GM18507 (cell line): ENCODE measurements at regions not wholly inside any gene's neighbourhood (a gene's known extent, or its start where the extent isn't known, plus 50 kb on each side); places are given as distances from the start of the nearest gene placed in this dataset.

Source experiments
- DNase-seq: peaks from one replicate; pipeline ENCODE4 v3.0.0; 2011; ENCODE audit warnings: low read depth; ENCODE audit not compliant: insufficient read length; ENCODE audit errors: extremely low spot score
- FAIRE-seq: peaks from 2 replicates; lab custom pipeline; 2011; peaks lifted over from hg19 to GRCh38; lab: Jason Lieb, UNC

DNA sequence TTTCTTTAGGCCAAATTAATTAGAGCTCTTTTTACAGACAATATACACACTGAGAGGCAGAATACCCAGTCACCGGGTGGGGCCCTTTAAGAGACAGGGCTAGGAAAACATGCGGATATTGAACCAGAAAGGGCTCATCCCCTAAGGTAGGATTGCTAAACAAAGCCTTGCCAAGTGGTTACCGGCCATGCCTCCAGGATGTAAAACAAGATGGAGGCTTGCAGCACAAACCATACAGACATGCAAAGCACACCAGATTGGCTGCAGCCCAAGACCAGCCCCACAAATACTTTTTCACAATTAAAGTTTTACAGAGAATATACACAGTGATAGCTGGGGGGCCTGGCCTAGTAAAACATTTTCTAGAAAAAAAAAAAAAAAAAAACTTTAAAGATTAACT is 210.0 kb downstream of the KLHL4 start:
- DNase-seq (no peak), FAIRE-seq (no peak)

GRCh38 chrX:87728024-87728423 is 210.4 kb downstream of the KLHL4 start:
- FAIRE-seq = no peak
- no peak for DNase-seq

DNA sequence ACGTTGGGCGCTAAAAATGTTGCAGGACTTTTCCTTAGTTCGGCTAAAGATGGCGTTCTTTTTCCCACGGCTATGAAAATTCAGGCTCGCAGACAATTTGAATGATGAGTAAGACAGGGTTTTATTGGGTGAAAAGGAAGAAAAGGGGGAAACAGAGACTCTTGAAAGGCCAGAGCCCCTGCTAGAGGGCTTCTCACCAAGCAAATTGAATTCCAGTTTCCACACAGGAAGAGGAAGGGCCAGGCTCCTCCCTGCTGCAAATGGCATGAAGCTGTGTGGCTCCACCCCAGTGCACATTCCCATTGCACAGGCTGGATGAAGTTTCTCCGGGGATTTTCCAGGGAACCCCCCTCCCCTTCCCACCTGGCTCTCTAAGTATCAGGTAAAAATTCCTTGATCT is 210.9 kb downstream of the KLHL4 start:
- no peak for DNase-seq
- FAIRE-seq = no peak

- DNase-seq (no peak), FAIRE-seq (no peak)
Observed at GRCh38 chrX:87732133-87732532, 214.5 kb downstream of the KLHL4 start.

- no peak for FAIRE-seq
- no peak for DNase-seq
Observed at GRCh38 chrX:87736576-87736975, 219.0 kb downstream of the KLHL4 start.

DNA sequence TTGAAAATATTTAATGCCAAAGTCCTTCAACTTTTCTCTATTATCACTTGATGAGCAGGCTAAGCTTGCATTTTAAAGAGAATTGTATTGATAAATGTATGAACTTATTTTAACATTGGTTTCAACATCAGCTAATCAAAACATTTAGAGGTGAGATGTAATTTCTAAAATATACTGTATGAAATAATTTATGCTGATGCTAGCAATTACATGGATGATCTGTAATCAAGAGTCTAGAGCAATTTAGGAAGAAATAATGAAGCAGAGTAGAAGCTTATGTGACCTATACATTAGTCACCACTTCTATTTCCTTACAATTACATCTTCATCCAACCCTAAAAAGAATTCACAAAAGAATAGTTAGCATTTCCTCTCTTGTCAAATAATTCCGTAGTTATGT is 226.8 kb downstream of the KLHL4 start:
- no peak for FAIRE-seq
- DNase-seq = no peak

- no peak for DNase-seq
- no peak for FAIRE-seq
Observed at GRCh38 chrX:87755493-87755892, 237.9 kb downstream of the KLHL4 start.

DNA sequence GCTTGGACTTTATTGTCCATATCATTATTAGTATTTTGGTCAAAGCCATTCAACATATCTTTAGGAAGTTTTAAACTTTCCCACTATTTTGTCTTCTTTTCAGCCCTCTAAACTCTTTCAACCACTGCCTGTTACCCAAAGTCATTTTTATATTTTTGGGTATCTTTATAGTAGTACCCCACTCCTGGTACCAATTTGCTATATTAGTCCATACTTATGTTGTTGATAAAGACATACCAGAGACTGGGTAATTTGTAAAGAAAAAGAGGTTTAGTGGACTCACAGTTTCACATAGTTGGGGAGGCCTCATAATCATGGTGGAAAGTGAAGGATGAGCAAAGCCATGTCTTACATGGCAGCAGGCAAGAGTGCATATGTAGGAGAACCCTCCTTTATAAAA is 271.4 kb downstream of the KLHL4 start:
- DNase-seq = no peak
- no peak for FAIRE-seq

DNA sequence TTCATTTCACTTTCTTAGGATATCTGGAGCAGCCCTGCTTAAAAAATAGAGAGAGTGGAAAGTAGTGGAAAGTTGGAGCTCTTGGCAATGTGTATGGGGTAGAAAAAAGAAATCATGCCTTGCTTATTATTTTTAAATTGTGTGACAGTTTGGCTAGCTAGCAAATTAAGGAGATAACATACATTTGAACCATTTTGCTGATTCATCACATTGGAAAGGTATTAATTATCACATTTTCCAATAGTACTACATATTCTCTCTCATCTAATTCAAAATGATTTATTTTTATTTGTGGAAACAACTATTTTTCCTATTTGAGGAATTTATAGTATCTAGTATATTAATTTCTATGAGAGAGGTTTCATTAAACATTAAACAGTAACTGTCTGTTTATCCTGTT is 280.4 kb downstream of the KLHL4 start:
- no peak for FAIRE-seq

GRCh38 chrX:87805829-87806490 is 288.4 kb downstream of the KLHL4 start:
- FAIRE-seq = no peak
- DNase-seq = no peak

More for the DNA sequence above, 280.4 kb downstream of the KLHL4 start:
- no peak for DNase-seq

- DNase-seq (no peak), FAIRE-seq (no peak)
Observed at GRCh38 chrX:87808576-87809243, 291.1 kb downstream of the KLHL4 start.

DNA sequence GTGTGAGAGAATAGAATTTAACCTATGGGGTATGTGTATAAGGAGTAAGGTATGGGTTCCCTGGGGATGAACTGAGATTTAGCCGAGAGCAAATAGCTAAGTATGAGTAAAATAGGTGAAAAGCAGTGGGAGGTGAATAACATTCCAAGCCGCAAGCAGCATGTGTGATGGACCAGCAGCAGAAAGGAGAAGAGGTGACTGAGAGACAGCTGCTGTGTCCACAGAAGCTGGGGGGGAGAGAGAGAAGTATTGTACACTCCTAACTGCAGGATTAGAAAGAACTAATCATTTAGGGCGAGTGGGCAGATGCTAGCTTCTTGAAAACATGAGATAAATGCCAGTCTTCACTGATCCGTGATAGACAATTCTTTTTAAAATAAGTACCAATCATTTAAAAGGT is 296.0 kb downstream of the KLHL4 start:
- DNase-seq (no peak), FAIRE-seq (no peak)

DNA sequence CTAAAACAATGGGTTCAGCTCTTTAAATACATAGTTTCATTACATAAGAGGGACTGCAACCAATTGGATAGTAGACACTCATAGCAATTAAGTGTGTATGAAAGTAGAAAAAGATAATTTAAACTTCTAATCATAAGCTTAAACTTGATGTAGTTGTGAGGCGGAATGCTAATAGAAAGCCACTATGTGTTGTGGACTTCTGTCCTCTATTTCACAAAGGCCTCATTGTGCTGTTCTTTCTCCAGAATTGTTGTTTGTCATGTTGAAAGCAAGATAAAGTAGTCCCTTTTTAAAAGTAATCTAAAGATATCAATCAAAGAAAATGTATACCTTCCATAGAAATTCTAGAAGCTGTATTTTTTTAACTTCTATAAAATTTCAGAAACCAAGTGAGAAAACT is 329.4 kb downstream of the KLHL4 start:
- DNase-seq (no peak), FAIRE-seq (no peak)

- FAIRE-seq = no peak
- DNase-seq = no peak
Observed at GRCh38 chrX:87873347-87873941, 355.8 kb downstream of the KLHL4 start.

- no peak for FAIRE-seq
- DNase-seq = no peak
Observed at GRCh38 chrX:87874043-87874442, 356.4 kb downstream of the KLHL4 start.

DNA sequence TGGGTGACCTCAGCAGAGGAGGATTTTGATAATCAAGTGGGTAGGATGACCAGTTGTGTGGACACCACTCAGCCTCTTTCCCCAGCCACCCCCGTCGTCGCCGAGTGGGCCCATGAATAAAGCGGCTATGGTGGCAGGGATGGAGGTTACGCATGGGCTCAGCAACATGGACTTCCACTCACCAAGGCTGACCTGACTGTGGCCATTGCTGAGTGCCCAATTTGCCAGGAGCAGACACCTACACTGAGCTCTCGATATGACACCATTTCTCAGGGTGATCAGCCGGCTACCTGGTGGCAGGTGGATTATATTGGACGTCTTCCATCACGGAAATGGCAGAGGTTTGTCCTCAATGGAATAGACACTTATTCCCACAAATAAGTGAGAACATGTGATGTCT is 361.3 kb downstream of the KLHL4 start:
- no peak for DNase-seq
- no peak for FAIRE-seq

- no peak for FAIRE-seq
- DNase-seq = no peak
Observed at GRCh38 chrX:87890437-87890836, 372.8 kb downstream of the KLHL4 start.

DNA sequence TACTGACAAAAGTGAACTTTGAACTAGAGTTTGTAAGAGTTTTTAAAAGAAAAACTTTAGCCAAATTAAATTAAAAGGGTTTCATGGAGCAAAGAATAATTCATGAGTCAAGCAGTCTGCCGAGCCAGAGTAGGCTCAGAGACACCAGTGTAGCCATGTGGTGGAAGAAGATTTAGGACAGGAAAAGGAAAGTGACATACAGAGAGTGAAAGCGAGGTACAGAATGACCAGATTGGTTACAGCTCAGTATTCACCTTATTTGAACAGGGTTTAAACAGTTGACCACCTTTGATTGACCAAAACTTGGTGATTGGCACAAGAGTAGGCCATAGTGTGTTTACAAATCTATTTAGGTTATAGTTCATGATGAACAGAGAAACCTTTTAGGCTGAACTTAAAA is 377.8 kb downstream of the KLHL4 start:
- FAIRE-seq = no peak

DNA sequence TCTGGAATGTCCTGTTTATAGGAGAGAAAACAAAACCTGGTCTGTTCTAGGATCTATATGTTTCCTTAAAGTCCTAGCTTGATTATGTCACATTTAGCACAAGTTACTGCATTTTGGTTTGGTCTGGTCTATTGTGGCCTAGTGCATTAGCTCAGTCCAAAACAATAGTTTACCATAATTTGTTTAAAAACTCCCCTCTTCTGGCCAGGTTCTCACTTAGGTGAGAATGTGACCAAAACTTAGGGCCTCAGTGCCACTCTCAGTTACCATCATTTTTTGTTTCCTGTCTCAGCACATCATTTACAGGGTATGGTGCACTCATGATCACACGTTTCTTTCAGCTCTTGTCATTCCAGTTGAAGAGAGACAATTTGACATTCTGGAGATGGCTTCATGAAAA is 378.5 kb downstream of the KLHL4 start:
- DNase-seq (no peak), FAIRE-seq (no peak)

More for the DNA sequence above, 377.8 kb downstream of the KLHL4 start:
- DNase-seq = no peak

DNA sequence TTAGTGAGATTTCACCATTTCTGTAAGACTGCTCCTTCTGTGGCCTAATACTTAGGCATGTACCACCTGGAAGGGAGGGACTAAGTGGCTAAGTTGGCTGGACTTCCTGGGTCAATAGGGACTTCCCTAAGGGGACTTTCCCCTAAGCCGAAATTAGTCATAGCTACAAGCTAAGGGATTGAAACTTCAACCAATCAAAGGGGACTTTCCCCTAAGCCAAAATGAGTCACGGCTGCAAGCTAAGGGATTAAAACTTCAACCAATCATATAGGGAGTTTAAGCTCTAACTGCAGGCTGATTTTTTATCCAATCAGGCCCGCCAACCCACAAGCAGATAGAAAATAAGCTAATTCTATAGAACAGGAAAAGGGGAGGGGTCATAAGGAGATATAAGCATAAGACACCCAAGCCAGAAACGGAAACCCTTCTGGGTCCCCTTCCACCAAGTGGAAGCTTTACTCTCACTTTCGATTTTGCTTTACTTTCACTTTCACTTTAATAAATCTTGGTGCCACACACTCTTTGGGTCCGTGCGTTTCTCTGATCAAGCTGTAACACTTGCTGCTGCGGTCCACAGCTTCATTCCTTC is 382.8 kb downstream of the KLHL4 start:
- FAIRE-seq = peak; percentile 84
- DNase-seq = no peak

DNA sequence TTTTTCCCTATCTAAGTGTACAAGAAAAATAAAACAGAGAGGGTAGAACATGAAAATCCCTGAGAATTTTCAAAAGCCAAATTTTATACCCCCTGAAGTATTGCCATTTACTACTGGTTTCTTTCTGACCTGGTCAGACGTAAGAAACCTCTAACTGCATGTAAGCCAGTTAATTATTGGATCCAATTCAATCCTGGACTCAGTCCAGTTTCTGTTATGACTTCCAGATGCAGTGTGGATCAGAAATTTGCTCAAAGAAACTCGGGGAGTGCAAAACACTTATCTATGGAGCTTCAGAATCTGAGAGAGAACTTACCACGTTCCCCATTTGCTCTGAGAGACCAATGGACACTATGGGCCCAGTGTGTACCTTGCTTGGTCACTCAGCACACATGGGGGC is 383.5 kb downstream of the KLHL4 start:
- DNase-seq = no peak
- no peak for FAIRE-seq
